ENCODE measurements at regions not wholly inside any gene's neighbourhood (a gene's known extent, or its start where the extent isn't known, plus 50 kb on each side); places are given as distances from the start of the nearest gene placed in this dataset.

- TF ChIP-seq CTCF (IDR thresholded peaks at IDR 0.05; ENCODE audit: insufficient read depth, low read depth, low read length) (no peak), EZH2 (IDR thresholded peaks at IDR 0.05; ENCODE audit: insufficient read depth, low read length) (no peak)
Measured at GRCh38 chr9:85859765-85860164, 81.2 kb upstream of the NAA35 start.

Measured in astrocyte (in vitro differentiated cells and primary cell).